C4-2B (cell line): ENCODE measurements at regions not wholly inside any gene's neighbourhood (a gene's known extent, or its start where the extent isn't known, plus 50 kb on each side); places are given as distances from the start of the nearest gene placed in this dataset.

Experiments used
- H3K27ac ChIP-seq: fragments of 450-650 bp; 2 replicates; pipeline ENCODE4 v1.5.1; 2017
- CTCF ChIP-seq: fragments of 450-650 bp; conservative IDR thresholded peaks from 2 replicates; pipeline ENCODE4 v1.5.1; 2017; ENCODE audit warnings: mild to moderate bottlenecking
- ZFX ChIP-seq: fragments of 450-650 bp; IDR thresholded peaks from 2 replicates; pipeline ENCODE4 v1.6.1; 2017

- no peak overlapping the region for H3K27ac ChIP-seq
- TF ChIP-seq ZFX: no peak
- no peak for TF ChIP-seq CTCF
Measured at GRCh38 chr3:18964640-18965039, 183.7 kb upstream of the KCNH8 start.

GRCh38 chr3:18951333-18951732 lies 197.0 kb upstream of the KCNH8 start:
- no peak overlapping the region for H3K27ac ChIP-seq
- TF ChIP-seq ZFX (no peak), CTCF (no peak)

GRCh38 chr3:18946524-18946923 lies 201.8 kb upstream of the KCNH8 start:
- no peak overlapping the region for H3K27ac ChIP-seq
- no peak for TF ChIP-seq ZFX
- TF ChIP-seq CTCF: peak; percentile 12

- no peak for TF ChIP-seq ZFX
- TF ChIP-seq CTCF: no peak
- H3K27ac ChIP-seq: no peak overlapping the region
Measured at GRCh38 chr3:18937574-18937973, 210.7 kb upstream of the KCNH8 start.

GRCh38 chr3:18919158-18919557 lies 229.2 kb upstream of the KCNH8 start:
- no peak for TF ChIP-seq CTCF
- TF ChIP-seq ZFX: no peak
- H3K27ac ChIP-seq: no peak overlapping the region

GRCh38 chr3:18917923-18918322 lies 230.4 kb upstream of the KCNH8 start:
- TF ChIP-seq CTCF: no peak

GRCh38 chr3:18902081-18902793 lies 246.1 kb upstream of the KCNH8 start:
- TF ChIP-seq ZFX (no peak), CTCF (no peak)
- H3K27ac ChIP-seq: no peak overlapping the region

More at GRCh38 chr3:18917923-18918322, 230.4 kb upstream of the KCNH8 start:
- H3K27ac ChIP-seq: no peak overlapping the region
